IPS-15b (cell line): ENCODE measurements at regions not wholly inside any gene's neighbourhood (a gene's known extent, or its start where the extent isn't known, plus 50 kb on each side); places are given as distances from the start of the nearest gene placed in this dataset.

Experiments
- H3K27me3 ChIP-seq: one replicate; pipeline ENCODE4 v1.6.1; 2013; ENCODE audit warnings: low read length; ENCODE audit not compliant: control insufficient read depth, insufficient read depth
- H3K36me3 ChIP-seq: one replicate; pipeline ENCODE4 v1.6.1; 2013; ENCODE audit warnings: low read length; ENCODE audit not compliant: control insufficient read depth, insufficient read depth
- H3K4me1 ChIP-seq: one replicate; pipeline ENCODE4 v1.6.1; 2013; ENCODE audit warnings: mild to moderate bottlenecking, low read length; ENCODE audit not compliant: control insufficient read depth, insufficient read depth
- H3K4me3 ChIP-seq: one replicate; pipeline ENCODE4 v1.5.1; 2013; ENCODE audit warnings: low read depth, low read length
- H3K9ac ChIP-seq: one replicate; pipeline ENCODE4 v1.6.1; 2013; ENCODE audit warnings: low read depth, mild to moderate bottlenecking, low read length
- H3K9me3 ChIP-seq: one replicate; pipeline ENCODE4 v1.6.1; 2013; ENCODE audit warnings: mild to moderate bottlenecking, low read length; ENCODE audit not compliant: control insufficient read depth, insufficient read depth

DNA sequence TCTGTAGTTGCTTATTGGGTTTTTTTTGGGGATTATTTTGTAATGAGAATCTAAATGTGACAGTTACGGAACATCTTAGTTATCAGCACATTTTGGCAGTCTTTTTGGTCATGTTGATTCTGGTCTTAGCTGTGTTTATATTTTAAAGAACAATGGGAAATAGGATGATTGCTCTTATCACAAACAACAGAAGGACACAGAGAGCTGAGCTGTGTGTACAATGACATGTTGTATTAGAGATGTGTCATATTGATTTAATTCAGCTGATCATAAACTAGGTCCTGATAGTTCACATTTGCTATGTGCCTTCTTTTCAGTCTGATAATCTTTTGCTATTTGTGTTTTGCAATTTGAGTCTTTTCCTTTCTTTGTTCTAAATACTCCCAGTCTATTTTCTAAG lies 781.7 kb downstream of the TRHDE start:
- no peaks in the 10 kb centered on the region for H3K9me3 ChIP-seq
- H3K4me1 ChIP-seq, result no peaks in the 10 kb centered on the region
- no peak overlapping the region for H3K4me3 ChIP-seq
- H3K27me3 ChIP-seq, result no peaks in the 10 kb centered on the region
- no peak overlapping the region for H3K9ac ChIP-seq
- H3K36me3 ChIP-seq, result no peaks in the 10 kb centered on the region

DNA sequence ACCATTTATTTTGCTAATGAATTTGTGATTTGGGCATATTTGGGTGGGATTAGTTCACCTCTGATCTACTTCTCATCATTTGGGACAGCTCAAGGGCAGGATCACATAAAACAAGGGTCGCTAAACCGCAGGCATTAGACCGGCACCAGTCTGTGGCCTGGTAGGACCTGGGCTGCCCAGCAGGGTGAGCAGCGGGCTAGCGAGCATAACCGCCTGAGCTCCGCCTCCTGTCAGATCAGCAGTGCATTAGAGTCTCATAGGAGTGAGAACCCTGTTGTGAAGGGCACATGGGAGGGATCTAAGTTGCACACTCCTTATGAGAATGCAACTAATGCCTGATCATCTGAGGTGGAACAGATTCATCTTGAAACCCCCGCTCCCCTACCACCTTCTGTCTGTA lies 785.3 kb downstream of the TRHDE start:
- Histone ChIP-seq H3K4me1 (no peaks in the 10 kb centered on the region), H3K9ac (no peak overlapping the region), H3K4me3 (no peak overlapping the region), H3K27me3 (no peaks in the 10 kb centered on the region), H3K36me3 (no peaks in the 10 kb centered on the region), H3K9me3 (no peaks in the 10 kb centered on the region)

- H3K4me3 ChIP-seq, result no peak overlapping the region
- H3K36me3 ChIP-seq, result no peaks in the 10 kb centered on the region
- no peak overlapping the region for H3K9ac ChIP-seq
- H3K9me3 ChIP-seq, result no peaks in the 10 kb centered on the region
- H3K4me1 ChIP-seq, result no peaks in the 10 kb centered on the region
- H3K27me3 ChIP-seq, result no peaks in the 10 kb centered on the region
These were observed 793.7 kb downstream of the TRHDE start for GRCh38 chr12:73065913-73066312.

GRCh38 chr12:73067616-73068015 lies 795.4 kb downstream of the TRHDE start:
- Histone ChIP-seq H3K4me3 (no peak overlapping the region), H3K9ac (no peak overlapping the region), H3K36me3 (no peaks in the 10 kb centered on the region), H3K9me3 (peaks cover 5% of the 10 kb centered on the region), H3K4me1 (no peaks in the 10 kb centered on the region), H3K27me3 (no peaks in the 10 kb centered on the region)

DNA sequence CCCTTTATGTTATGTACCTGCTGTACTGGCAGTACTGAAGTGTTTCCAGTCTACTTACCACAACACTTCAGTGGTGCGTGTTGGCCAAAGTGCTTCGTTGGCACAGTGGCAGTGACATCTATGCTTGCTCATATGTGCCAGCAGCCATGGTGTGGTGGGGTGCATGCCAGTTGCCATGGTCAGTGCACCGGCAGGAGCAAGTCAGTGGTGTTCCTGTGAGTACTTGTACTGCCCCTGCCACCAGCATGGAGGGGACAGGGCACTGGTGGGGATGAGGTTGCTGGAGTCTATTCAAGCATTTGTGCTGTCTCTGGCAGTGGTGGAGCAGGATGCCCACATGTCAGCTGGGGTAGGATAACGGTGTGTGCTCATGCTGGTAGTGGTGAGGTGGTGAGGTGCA lies 800.0 kb downstream of the TRHDE start:
- Histone ChIP-seq H3K9me3 (peaks cover 6% of the 10 kb centered on the region), H3K36me3 (no peaks in the 10 kb centered on the region), H3K9ac (no peak overlapping the region), H3K4me1 (no peaks in the 10 kb centered on the region), H3K27me3 (no peaks in the 10 kb centered on the region), H3K4me3 (no peak overlapping the region)

GRCh38 chr12:73076760-73077159 lies 804.6 kb downstream of the TRHDE start:
- no peaks in the 10 kb centered on the region for H3K27me3 ChIP-seq
- H3K4me3 ChIP-seq, result no peak overlapping the region
- H3K36me3 ChIP-seq, result no peaks in the 10 kb centered on the region
- H3K9ac ChIP-seq, result no peak overlapping the region
- H3K9me3 ChIP-seq, result peaks cover 6% of the 10 kb centered on the region
- no peaks in the 10 kb centered on the region for H3K4me1 ChIP-seq

- Histone ChIP-seq H3K27me3 (no peaks in the 10 kb centered on the region), H3K4me1 (no peaks in the 10 kb centered on the region), H3K9me3 (no peaks in the 10 kb centered on the region), H3K9ac (no peak overlapping the region), H3K36me3 (no peaks in the 10 kb centered on the region), H3K4me3 (no peak overlapping the region)
These were observed 811.6 kb downstream of the TRHDE start for GRCh38 chr12:73083736-73084135.

- Histone ChIP-seq H3K27me3 (no peaks in the 10 kb centered on the region), H3K36me3 (no peaks in the 10 kb centered on the region), H3K9ac (no peak overlapping the region), H3K4me1 (no peaks in the 10 kb centered on the region), H3K4me3 (no peak overlapping the region), H3K9me3 (no peaks in the 10 kb centered on the region)
These were observed 834.1 kb downstream of the TRHDE start for GRCh38 chr12:73106296-73106695.

- H3K4me3 ChIP-seq, result no peak overlapping the region
- H3K27me3 ChIP-seq, result no peaks in the 10 kb centered on the region
- H3K9ac ChIP-seq, result no peak overlapping the region
- no peaks in the 10 kb centered on the region for H3K36me3 ChIP-seq
- no peaks in the 10 kb centered on the region for H3K9me3 ChIP-seq
- no peaks in the 10 kb centered on the region for H3K4me1 ChIP-seq
These were observed 834.7 kb downstream of the TRHDE start for GRCh38 chr12:73106896-73107295.

DNA sequence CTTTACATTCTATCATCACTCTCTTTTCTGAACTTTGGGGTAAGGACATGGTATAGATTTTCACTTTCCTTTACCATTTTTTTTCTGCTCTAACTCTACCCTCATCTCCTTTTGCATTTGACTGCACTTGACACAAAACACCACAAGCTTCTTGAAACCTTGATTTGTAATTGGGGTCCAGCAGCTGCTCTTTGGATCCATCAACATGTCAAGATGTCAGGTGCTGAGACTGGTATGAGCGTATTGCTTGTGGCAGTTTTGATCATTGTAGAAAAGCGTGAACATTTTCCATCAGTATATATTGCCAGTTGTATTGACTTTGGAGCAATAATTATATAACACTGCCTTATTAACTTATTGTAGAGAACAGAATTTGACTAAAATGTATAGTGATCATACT lies 838.6 kb downstream of the TRHDE start:
- no peaks in the 10 kb centered on the region for H3K27me3 ChIP-seq
- no peak overlapping the region for H3K4me3 ChIP-seq
- H3K4me1 ChIP-seq, result no peaks in the 10 kb centered on the region
- H3K36me3 ChIP-seq, result no peaks in the 10 kb centered on the region
- no peak overlapping the region for H3K9ac ChIP-seq
- no peaks in the 10 kb centered on the region for H3K9me3 ChIP-seq

DNA sequence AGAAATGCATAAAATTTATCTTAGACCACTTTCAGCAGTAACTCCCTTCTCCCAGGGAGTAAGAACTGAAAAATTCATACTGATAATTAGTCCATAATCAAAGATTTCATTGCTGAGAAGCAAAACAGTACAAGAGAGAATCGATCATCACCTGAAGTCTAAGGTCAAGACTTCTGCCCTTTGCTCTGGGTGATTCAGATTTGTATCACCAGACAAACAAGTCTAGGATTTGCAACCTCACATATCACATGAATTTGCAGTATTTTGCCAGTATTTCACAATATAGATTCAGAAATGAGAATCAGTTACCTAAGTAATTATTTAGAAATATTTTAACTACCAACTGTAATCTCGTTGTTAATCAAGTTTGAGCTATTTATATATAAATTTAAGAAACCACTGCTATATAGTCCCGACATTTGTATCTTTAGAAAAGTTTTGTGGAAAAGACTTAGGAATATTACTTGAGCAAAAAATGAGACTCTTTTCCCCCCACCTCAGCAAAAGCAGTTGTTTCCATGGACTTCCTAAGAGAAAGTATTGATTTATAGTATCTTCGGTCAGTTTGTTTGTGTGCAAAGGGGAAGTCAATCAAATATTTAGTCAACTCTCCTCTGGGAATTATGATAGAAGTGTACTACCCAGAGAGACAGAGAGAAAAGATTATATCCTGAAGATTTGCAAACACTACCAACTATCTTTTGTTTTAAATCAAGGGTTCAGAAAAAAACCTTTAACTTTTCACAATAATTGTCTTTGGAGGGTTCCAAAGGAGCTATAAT lies 840.1 kb downstream of the TRHDE start:
- Histone ChIP-seq H3K4me3 (no peak overlapping the region), H3K9me3 (no peaks in the 10 kb centered on the region), H3K36me3 (no peaks in the 10 kb centered on the region), H3K27me3 (no peaks in the 10 kb centered on the region), H3K9ac (no peak overlapping the region), H3K4me1 (no peaks in the 10 kb centered on the region)

GRCh38 chr12:73124480-73124879 lies 852.3 kb downstream of the TRHDE start:
- Histone ChIP-seq H3K36me3 (no peaks in the 10 kb centered on the region), H3K4me3 (no peak overlapping the region), H3K27me3 (no peaks in the 10 kb centered on the region), H3K9ac (peak overlapping the region; percentile 4), H3K4me1 (no peaks in the 10 kb centered on the region), H3K9me3 (no peaks in the 10 kb centered on the region)
